ENCODE measurements at regions not wholly inside any gene's neighbourhood (a gene's known extent, or its start where the extent isn't known, plus 50 kb on each side); places are given as distances from the start of the nearest gene placed in this dataset.

GRCh38 chr14:46091819-46092218 is 559.8 kb downstream of the RPL10L start:
- 58% methylated on average over 3 of the region's 3 CpGs for WGBS
- no peak overlapping the region for H3K27ac ChIP-seq (ENCODE audit: low read depth in 1 of 2, low read length in 2 of 2)
- DNase-seq (ENCODE audit: low spot score), result no peak
- H3K9ac ChIP-seq (ENCODE audit: low read depth in 1 of 2, low read length in 2 of 2), result no peak overlapping the region
- no peak overlapping the region for H3K4me3 ChIP-seq (ENCODE audit: low read depth in 1 of 3, low read length in 3 of 3)
- TF ChIP-seq RXRA (IDR thresholded peaks at IDR 0.05), result no peak
- no peak for TF ChIP-seq GABPA (IDR thresholded peaks at IDR 0.05 in 1 of 2, conservative IDR thresholded peaks at IDR 0.05 in 1 of 2)
- no peak for TF ChIP-seq HNF4A (conservative IDR thresholded peaks at IDR 0.05)
- H3K36me3 ChIP-seq (ENCODE audit: control insufficient read depth in 4 of 4, insufficient read depth in 3 of 4, low read depth in 1 of 4, low read length in 3 of 4), result no peaks in the 10 kb centered on the region
- no peaks in the 10 kb centered on the region for H3K4me1 ChIP-seq (ENCODE audit: control insufficient read depth in 4 of 4, insufficient read depth in 4 of 4, low read length in 3 of 4)
- no peaks in the 10 kb centered on the region for H3K27me3 ChIP-seq (ENCODE audit: control insufficient read depth in 4 of 4, insufficient read depth in 4 of 4, low read length in 3 of 4)
- H3K9me3 ChIP-seq (ENCODE audit: control insufficient read depth in 4 of 4, low read length in 3 of 4), result peaks cover 0 to 1% (median 0%) of the 10 kb centered on the region in 4 donors

- Histone ChIP-seq H3K27ac (ENCODE audit: low read depth in 1 of 2, low read length in 2 of 2) (no peak overlapping the region), H3K27me3 (ENCODE audit: control insufficient read depth in 4 of 4, insufficient read depth in 4 of 4, low read length in 3 of 4) (no peaks in the 10 kb centered on the region), H3K36me3 (ENCODE audit: control insufficient read depth in 4 of 4, insufficient read depth in 3 of 4, low read depth in 1 of 4, low read length in 3 of 4) (no peaks in the 10 kb centered on the region), H3K4me3 (ENCODE audit: low read depth in 1 of 3, low read length in 3 of 3) (no peak overlapping the region), H3K4me1 (ENCODE audit: control insufficient read depth in 4 of 4, insufficient read depth in 4 of 4, low read length in 3 of 4) (no peaks in the 10 kb centered on the region), H3K9me3 (ENCODE audit: control insufficient read depth in 4 of 4, low read length in 3 of 4) (peaks cover 0 to 4% (median 0%) of the 10 kb centered on the region in 4 donors), H3K9ac (ENCODE audit: low read depth in 1 of 2, low read length in 2 of 2) (no peak overlapping the region)
- no peak for DNase-seq (ENCODE audit: low spot score)
- WGBS, result 57% methylated on average over 2 of the region's 2 CpGs
- TF ChIP-seq HNF4G (IDR thresholded peaks at IDR 0.05), result no peak
Observed at GRCh38 chr14:46087604-46088003, 564.0 kb downstream of the RPL10L start.

GRCh38 chr14:46074061-46074460 is 577.5 kb downstream of the RPL10L start:
- Histone ChIP-seq H3K36me3 (ENCODE audit: control insufficient read depth in 4 of 4, insufficient read depth in 3 of 4, low read depth in 1 of 4, low read length in 3 of 4) (no peaks in the 10 kb centered on the region), H3K9ac (ENCODE audit: low read depth in 1 of 2, low read length in 2 of 2) (no peak overlapping the region), H3K27ac (ENCODE audit: low read depth in 1 of 2, low read length in 2 of 2) (no peak overlapping the region), H3K9me3 (ENCODE audit: control insufficient read depth in 4 of 4, low read length in 3 of 4) (peaks cover 0 to 3% (median 0%) of the 10 kb centered on the region in 4 donors), H3K4me1 (ENCODE audit: control insufficient read depth in 4 of 4, insufficient read depth in 4 of 4, low read length in 3 of 4) (no peaks in the 10 kb centered on the region), H3K4me3 (ENCODE audit: low read depth in 1 of 3, low read length in 3 of 3) (no peak overlapping the region), H3K27me3 (ENCODE audit: control insufficient read depth in 4 of 4, insufficient read depth in 4 of 4, low read length in 3 of 4) (no peaks in the 10 kb centered on the region)
- TF ChIP-seq GABPA (IDR thresholded peaks at IDR 0.05 in 1 of 2, conservative IDR thresholded peaks at IDR 0.05 in 1 of 2), result no peak
- TF ChIP-seq ATF3 (IDR thresholded peaks at IDR 0.05), result no peak
- no peak for DNase-seq (ENCODE audit: low spot score)
- 71% methylated on average over 2 of the region's 2 CpGs for WGBS

GRCh38 chr14:46063872-46064271 is 587.7 kb downstream of the RPL10L start:
- no peak for DNase-seq (ENCODE audit: low spot score)
- Histone ChIP-seq H3K27me3 (ENCODE audit: control insufficient read depth in 4 of 4, insufficient read depth in 4 of 4, low read length in 3 of 4) (no peaks in the 10 kb centered on the region), H3K9ac (ENCODE audit: low read depth in 1 of 2, low read length in 2 of 2) (no peak overlapping the region), H3K36me3 (ENCODE audit: control insufficient read depth in 4 of 4, insufficient read depth in 3 of 4, low read depth in 1 of 4, low read length in 3 of 4) (no peaks in the 10 kb centered on the region), H3K9me3 (ENCODE audit: control insufficient read depth in 4 of 4, low read length in 3 of 4) (no peaks in the 10 kb centered on the region), H3K4me1 (ENCODE audit: control insufficient read depth in 4 of 4, insufficient read depth in 4 of 4, low read length in 3 of 4) (no peaks in the 10 kb centered on the region), H3K4me3 (ENCODE audit: low read depth in 1 of 3, low read length in 3 of 3) (no peak overlapping the region), H3K27ac (ENCODE audit: low read depth in 1 of 2, low read length in 2 of 2) (no peak overlapping the region)
- WGBS, result 70% methylated on average over 10 of the region's 10 CpGs
- no peak for TF ChIP-seq RXRA (IDR thresholded peaks at IDR 0.05)
- TF ChIP-seq SP1 (IDR thresholded peaks at IDR 0.05), result no peak
- no peak for TF ChIP-seq FOXA2 (IDR thresholded peaks at IDR 0.05)
- no peak for TF ChIP-seq RAD21 (IDR thresholded peaks at IDR 0.05)
- no peak for TF ChIP-seq FOXA1 (IDR thresholded peaks at IDR 0.05)
- no peak for TF ChIP-seq REST (IDR thresholded peaks at IDR 0.05)
- no peak for TF ChIP-seq ATF3 (IDR thresholded peaks at IDR 0.05)
- TF ChIP-seq HNF4G (IDR thresholded peaks at IDR 0.05), result no peak
- no peak for TF ChIP-seq YY1 (IDR thresholded peaks at IDR 0.05)
- TF ChIP-seq MAX (IDR thresholded peaks at IDR 0.05), result no peak
- TF ChIP-seq EGR1 (IDR thresholded peaks at IDR 0.05; ENCODE audit: low read depth in 2 of 2), result no peak
- no peak for TF ChIP-seq HNF4A (conservative IDR thresholded peaks at IDR 0.05)
- TF ChIP-seq CTCF (IDR thresholded peaks at IDR 0.05; ENCODE audit: low read depth, low read length, missing input control), result no peak
- TF ChIP-seq ZBTB33 (IDR thresholded peaks at IDR 0.05), result no peak
- no peak for TF ChIP-seq NR2F2 (IDR thresholded peaks at IDR 0.05)

All from liver (tissue), 8 donors.